SK-N-MC (cell line): ENCODE measurements at regions not wholly inside any gene's neighbourhood (a gene's known extent, or its start where the extent isn't known, plus 50 kb on each side); places are given as distances from the start of the nearest gene placed in this dataset.

ENCODE experiments used
- EZH2 ChIP-seq: fragments of 200-600 bp; sonication (generic); IDR thresholded peaks from one replicate; pipeline ENCODE4 v1.6.1; 2017; ENCODE audit warnings: antibody characterized with exemption
- POLR2AphosphoS5 ChIP-seq: IDR thresholded peaks from 2 replicates; pipeline ENCODE4 v1.6.1; 2012; ENCODE audit warnings: mild to moderate bottlenecking, low read depth, low read length, borderline replicate concordance

DNA sequence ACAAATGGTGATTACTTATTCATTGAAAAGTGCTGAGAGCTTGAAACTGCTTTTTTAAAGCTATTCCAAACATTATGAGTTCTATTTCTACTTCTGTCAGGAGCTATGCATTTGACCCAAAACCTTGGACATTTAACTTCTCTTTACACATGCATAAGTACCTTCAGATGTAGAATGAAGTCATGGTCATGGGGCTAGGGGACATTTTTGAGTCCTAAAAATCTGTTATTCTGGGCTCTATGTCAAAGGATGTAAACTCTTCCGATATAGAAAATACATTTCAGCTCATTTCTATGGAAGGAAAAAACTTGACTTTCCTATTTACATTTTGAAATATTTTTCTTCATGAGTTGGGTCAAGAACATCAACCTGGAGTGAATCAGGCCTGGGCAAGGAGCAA is 179.5 kb upstream of the CXCL12 start:
- TF ChIP-seq EZH2: no peak
- TF ChIP-seq POLR2AphosphoS5: no peak
